Skeletal muscle satellite cell (primary cell): ENCODE measurements at regions not wholly inside any gene's neighbourhood (a gene's known extent, or its start where the extent isn't known, plus 50 kb on each side); places are given as distances from the start of the nearest gene placed in this dataset.

Experiments used
- H3K27me3 ChIP-seq: 2 replicates; pipeline ENCODE4 v1.7.0; 2013; ENCODE audit warnings: low read length; ENCODE audit not compliant: control insufficient read depth, insufficient read depth
- H3K36me3 ChIP-seq: 2 replicates; pipeline ENCODE4 v1.7.0; 2013; ENCODE audit warnings: mild to moderate bottlenecking, control low read depth, low read length; ENCODE audit not compliant: insufficient read depth
- H3K4me1 ChIP-seq: 2 replicates; pipeline ENCODE4 v1.7.0; 2013; ENCODE audit warnings: low read length; ENCODE audit not compliant: control insufficient read depth, insufficient read depth
- H3K4me2 ChIP-seq: 2 replicates; pipeline ENCODE4 v1.7.0; 2013; ENCODE audit warnings: mild to moderate bottlenecking, low read length
- H3K4me3 ChIP-seq: 2 replicates; pipeline ENCODE4 v1.7.0; 2013; ENCODE audit warnings: low read length
- H3K9ac ChIP-seq: 2 replicates; pipeline ENCODE4 v1.7.0; 2013; ENCODE audit warnings: mild to moderate bottlenecking, low read depth, low read length, moderate library complexity
- H3K9me3 ChIP-seq: replicated peaks from 2 replicates; pipeline ENCODE4 v1.7.0; 2013; ENCODE audit warnings: mild to moderate bottlenecking, control low read depth, low read length

DNA sequence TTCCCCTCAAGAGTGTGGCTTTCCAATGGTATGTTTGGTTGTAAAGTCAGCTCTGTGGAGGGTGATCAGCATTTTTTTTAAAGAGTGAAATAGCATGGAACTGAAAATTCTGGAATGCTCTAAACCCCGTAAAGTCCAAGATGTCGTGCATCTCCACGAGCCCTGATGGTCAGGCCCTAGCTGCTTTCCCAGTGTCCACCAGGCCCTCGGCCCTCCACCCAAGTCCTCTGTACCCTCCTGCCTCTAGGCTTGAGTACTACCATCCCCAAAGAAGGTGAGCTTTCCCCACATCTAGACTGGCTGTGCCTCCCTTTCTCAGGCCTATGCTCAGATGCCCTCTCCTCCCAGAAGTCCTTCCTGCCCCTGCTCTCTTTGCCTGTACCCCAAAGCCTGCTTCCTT is 280.3 kb downstream of the GADD45G start:
- no peaks in the 10 kb centered on the region for H3K9me3 ChIP-seq
- H3K36me3 ChIP-seq, result no peaks in the 10 kb centered on the region
- H3K4me2 ChIP-seq, result no peak overlapping the region
- H3K4me1 ChIP-seq, result no peaks in the 10 kb centered on the region
- H3K27me3 ChIP-seq, result no peaks in the 10 kb centered on the region
- no peak overlapping the region for H3K4me3 ChIP-seq
- H3K9ac ChIP-seq, result no peak overlapping the region

DNA sequence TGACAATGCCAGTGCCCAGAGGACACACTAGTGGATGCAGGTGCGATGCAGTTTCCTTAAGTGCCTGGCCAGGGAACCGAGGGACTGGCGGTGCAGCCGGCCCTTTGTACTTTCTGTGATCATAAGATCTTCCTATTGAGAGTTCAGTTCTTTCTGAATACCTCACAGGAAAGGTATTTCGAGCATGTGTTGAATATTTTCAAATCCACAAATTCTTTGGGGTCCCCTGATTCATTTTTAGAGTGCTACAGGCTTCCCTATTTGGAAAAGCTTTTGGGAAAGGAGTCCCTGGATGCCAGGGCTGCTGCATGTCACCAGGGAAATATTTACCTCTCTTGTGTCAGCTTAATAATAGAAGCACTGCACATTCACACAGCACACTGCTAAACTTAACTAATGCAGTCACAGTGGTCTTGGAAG is 281.5 kb downstream of the GADD45G start:
- Histone ChIP-seq H3K27me3 (no peaks in the 10 kb centered on the region), H3K4me2 (no peak overlapping the region), H3K9ac (no peak overlapping the region), H3K9me3 (no peaks in the 10 kb centered on the region), H3K36me3 (no peaks in the 10 kb centered on the region), H3K4me1 (no peaks in the 10 kb centered on the region), H3K4me3 (no peak overlapping the region)

DNA sequence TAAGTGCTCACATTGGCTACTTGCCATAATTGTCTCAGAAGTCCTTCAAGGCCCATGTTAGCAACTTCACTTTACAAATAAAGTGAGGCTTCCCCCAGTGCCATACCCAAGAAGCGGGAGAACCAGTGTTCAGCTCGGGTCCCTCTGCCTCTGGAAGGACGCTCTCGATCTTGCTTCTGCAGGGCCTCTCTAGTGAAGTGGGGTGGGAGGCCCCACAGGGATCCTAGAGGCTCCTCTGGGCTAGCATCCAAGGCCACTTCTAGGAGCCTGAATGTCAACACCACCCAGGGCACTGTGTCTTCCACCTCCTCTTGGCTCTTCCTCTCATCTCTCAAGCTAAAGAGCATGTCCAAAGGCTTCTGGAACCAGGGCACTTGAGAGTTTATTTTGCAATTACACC is 282.5 kb downstream of the GADD45G start:
- Histone ChIP-seq H3K9ac (no peak overlapping the region), H3K9me3 (no peaks in the 10 kb centered on the region), H3K27me3 (no peaks in the 10 kb centered on the region), H3K4me3 (no peak overlapping the region), H3K4me2 (no peak overlapping the region), H3K36me3 (no peaks in the 10 kb centered on the region), H3K4me1 (no peaks in the 10 kb centered on the region)

DNA sequence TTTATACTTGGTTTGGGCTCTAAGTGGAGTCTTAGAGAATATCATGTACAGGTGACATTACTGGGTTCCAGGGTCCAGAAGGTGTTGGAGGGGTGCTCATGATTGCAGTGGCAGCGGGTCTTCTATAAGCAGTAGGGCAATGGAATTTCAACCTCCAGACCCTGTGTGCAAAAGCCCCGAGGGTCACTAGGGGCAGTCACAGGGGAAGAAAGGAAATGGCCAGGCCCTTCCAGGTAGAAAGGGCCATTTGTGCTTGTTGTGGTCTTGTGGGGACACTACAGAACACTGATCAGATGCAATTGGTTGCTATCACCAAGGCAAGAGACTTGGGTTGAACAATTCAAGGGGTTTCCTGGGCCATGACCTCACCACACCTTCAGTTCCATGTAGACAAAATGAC is 283.4 kb downstream of the GADD45G start:
- Histone ChIP-seq H3K27me3 (no peaks in the 10 kb centered on the region), H3K4me1 (no peaks in the 10 kb centered on the region), H3K4me2 (no peak overlapping the region), H3K36me3 (no peaks in the 10 kb centered on the region), H3K4me3 (no peak overlapping the region), H3K9ac (no peak overlapping the region), H3K9me3 (no peaks in the 10 kb centered on the region)

DNA sequence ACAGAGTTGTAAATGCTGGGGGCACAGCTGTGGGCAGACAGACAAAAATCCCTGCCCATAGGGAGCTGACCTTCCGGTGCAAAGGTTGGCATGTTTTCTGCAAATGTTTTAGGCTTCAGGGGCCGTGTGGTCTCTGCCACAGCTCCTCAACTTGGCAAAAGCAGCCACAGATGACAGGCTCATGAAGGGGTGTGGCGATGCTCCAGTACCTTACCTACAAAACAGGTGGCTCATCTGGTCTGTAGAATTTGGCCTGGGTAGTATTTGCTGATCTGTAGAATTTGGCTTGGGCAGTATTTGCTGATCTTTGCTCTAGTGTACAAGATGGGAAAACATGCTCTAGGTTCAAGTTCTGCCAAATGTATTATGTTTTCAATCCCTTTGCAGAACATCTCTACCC is 283.9 kb downstream of the GADD45G start:
- no peaks in the 10 kb centered on the region for H3K4me1 ChIP-seq
- no peak overlapping the region for H3K9ac ChIP-seq
- H3K9me3 ChIP-seq, result no peaks in the 10 kb centered on the region
- H3K27me3 ChIP-seq, result no peaks in the 10 kb centered on the region
- no peak overlapping the region for H3K4me3 ChIP-seq
- no peak overlapping the region for H3K4me2 ChIP-seq
- H3K36me3 ChIP-seq, result no peaks in the 10 kb centered on the region

DNA sequence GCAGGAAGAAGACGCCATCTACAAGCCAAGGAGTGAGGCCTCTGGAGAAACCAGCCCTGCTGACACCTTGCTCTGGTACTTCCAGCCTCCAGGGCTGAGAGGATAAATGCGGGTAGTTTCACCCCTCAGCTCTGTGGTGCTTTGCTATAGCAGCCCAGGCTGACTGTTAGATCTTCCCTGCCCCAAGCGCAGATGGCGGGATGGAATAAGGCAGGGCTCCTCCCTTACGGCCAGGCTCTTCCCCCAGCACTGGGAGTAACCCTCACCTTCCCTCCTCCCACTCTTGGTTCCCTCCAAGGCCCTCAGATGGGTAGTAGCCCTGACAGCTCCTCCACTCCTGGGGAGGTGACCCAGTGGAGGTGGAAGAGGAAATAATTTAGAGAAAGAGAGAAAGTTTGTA is 285.1 kb downstream of the GADD45G start:
- Histone ChIP-seq H3K36me3 (no peaks in the 10 kb centered on the region), H3K4me3 (no peak overlapping the region), H3K27me3 (no peaks in the 10 kb centered on the region), H3K4me1 (no peaks in the 10 kb centered on the region), H3K9me3 (no peaks in the 10 kb centered on the region), H3K4me2 (no peak overlapping the region), H3K9ac (no peak overlapping the region)

DNA sequence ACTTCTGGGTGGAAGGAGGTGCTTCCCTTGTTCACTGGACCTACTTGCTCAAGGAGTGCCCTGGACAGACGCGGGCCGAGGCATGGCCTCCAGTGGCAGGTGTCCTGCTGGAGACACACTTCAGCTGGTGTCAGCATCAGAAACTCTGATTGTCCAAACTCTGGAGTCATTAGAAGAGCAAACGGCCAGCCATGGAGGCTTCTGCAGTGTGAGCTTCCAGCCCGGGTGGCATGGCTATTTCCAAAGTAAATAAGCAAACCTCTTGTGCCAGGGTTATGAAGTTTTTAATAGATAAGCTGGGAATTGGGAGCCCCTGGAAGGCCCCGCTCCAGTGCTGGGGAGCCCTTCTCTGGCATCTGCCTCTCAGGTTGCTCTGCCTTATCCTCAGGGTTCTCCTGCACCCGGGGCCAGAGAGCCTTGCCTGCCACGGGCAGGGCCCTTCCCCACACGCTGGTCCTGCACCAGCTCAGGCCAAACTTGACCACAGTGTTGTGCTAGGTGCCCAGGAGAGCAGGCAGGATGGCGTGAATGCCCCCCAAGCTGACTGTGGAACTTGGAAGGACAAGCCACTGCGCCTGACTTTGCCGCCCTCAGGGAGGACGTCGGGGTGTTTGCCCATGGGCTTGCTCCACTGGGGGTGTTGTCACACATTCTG is 285.6 kb downstream of the GADD45G start:
- no peaks in the 10 kb centered on the region for H3K9me3 ChIP-seq
- no peaks in the 10 kb centered on the region for H3K36me3 ChIP-seq
- no peaks in the 10 kb centered on the region for H3K27me3 ChIP-seq
- H3K4me1 ChIP-seq, result no peaks in the 10 kb centered on the region
- no peak overlapping the region for H3K4me2 ChIP-seq
- H3K4me3 ChIP-seq, result no peak overlapping the region
- H3K9ac ChIP-seq, result no peak overlapping the region

DNA sequence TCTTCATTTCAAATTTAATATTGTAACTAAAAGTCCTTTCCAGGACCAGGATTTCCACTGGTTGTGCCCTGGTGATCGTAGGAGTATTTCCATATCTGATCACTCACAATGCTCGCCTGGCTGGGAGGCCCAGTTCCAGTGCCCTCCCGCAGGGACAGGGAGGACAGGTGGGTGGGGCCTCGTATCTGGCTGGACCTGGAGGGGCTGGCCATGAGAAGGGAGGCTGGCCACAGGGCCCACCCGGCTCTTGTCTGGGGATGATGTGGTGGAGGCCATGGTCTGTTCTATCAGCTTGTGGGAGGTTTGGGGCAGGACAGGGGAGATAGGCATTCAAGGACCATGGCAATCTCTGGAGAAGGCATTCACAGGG is 286.4 kb downstream of the GADD45G start:
- Histone ChIP-seq H3K4me1 (no peaks in the 10 kb centered on the region), H3K9ac (no peak overlapping the region), H3K27me3 (no peaks in the 10 kb centered on the region), H3K4me2 (no peak overlapping the region), H3K36me3 (no peaks in the 10 kb centered on the region), H3K9me3 (no peaks in the 10 kb centered on the region), H3K4me3 (no peak overlapping the region)

DNA sequence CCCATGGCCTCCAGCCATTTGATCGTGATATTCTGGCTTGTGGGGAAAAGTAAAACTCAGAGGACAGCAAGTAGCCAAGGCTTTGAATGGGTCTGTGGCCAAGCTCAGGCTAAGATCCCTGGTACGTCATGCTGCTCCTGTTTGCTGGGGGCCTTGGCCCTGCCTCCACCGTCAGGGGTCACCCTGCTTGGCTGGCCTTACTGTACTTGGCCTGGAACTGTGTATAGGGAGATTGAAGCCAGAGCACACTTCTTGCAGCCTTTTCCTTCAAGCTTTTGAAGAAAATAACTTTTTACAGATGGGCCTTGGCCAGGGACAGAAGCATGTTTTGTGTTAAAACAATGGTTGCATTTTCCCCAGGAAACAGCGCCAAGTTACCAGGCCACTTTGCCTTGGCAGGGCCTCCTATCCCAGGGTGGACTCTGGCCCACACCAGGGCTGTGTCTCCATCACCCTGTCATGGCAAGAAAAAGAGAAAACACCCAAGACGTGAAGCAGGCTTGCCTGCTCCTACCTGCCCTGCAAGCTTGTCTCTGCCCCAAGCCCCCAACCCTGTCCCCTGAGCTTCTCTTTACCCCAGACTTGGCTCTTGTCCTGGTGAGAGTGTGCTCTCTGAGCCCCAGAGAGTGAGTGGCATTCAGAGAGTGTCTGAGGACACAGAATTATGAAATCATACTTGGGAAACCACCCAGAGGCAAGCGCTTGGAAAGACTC is 286.9 kb downstream of the GADD45G start:
- Histone ChIP-seq H3K9me3 (no peaks in the 10 kb centered on the region), H3K9ac (no peak overlapping the region), H3K36me3 (no peaks in the 10 kb centered on the region), H3K4me3 (no peak overlapping the region), H3K27me3 (no peaks in the 10 kb centered on the region), H3K4me2 (no peak overlapping the region), H3K4me1 (no peaks in the 10 kb centered on the region)

DNA sequence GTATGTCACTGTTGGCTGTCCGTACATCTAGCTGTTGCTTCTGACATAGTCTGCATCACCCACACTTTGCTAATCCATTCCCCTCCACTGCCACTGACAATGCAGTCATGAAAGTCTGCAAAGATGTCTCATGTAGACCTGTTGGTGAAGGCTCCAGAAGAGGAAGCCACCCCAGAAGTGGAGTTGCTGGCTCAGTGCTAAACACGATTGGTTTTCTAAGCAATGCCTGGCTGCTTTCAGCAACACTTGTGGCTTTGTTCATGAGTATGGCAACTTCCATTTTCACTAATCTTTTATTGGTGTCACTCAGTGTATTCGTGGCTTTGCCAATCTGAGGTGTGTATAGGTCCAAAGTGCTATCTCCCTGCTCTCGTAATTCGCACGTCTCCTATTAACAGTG is 288.1 kb downstream of the GADD45G start:
- Histone ChIP-seq H3K9me3 (no peaks in the 10 kb centered on the region), H3K4me2 (no peak overlapping the region), H3K36me3 (no peaks in the 10 kb centered on the region), H3K9ac (no peak overlapping the region), H3K4me1 (no peaks in the 10 kb centered on the region), H3K4me3 (no peak overlapping the region), H3K27me3 (no peaks in the 10 kb centered on the region)

DNA sequence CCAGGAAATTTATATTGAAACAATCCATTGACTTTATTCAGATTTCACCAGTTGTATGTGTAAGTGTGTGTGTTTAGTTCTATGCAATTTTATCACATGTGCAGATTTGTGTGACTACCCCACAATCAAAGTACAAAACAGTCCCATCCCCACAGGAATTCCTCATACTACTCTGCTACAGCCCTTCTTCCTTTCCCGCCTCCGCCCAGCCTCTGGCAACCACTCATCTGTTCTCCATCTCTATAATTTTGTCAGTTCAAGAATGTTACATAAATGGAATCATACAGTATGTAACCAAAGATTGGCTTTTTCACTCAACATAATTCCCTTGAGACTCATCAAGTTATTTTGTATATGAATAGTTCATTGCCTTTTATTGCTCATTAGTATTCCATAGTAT is 289.1 kb downstream of the GADD45G start:
- H3K27me3 ChIP-seq, result no peaks in the 10 kb centered on the region
- no peak overlapping the region for H3K9ac ChIP-seq
- no peaks in the 10 kb centered on the region for H3K9me3 ChIP-seq
- no peak overlapping the region for H3K4me3 ChIP-seq
- no peak overlapping the region for H3K4me2 ChIP-seq
- H3K4me1 ChIP-seq, result no peaks in the 10 kb centered on the region
- H3K36me3 ChIP-seq, result no peaks in the 10 kb centered on the region

DNA sequence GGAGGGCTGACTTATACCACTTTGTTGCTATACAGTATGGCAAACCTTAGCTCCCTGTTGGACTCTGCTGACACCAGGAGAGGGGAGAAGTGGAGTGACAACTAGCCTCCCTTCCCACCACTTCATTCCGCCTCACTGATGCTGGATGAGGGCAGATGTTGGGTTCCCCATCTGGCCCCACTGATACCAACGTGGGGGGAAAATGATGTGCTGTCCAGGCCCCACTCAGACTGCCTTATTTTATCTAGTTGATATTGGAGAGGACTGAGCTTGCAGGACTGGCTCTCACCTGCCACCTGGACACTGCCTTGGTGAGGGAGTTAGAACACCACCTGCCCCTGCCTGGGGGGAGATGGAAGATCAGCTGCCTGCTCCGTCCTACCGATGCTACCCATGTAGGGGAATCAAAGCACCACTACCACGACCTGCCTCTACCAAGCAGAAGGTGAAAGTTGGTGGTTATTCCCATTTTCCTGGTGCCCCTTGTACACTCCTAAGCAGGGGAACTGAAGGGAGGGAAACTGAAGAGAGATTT is 292.1 kb downstream of the GADD45G start:
- Histone ChIP-seq H3K9me3 (no peaks in the 10 kb centered on the region), H3K4me3 (no peak overlapping the region), H3K4me2 (no peak overlapping the region), H3K27me3 (no peaks in the 10 kb centered on the region), H3K36me3 (no peaks in the 10 kb centered on the region), H3K9ac (no peak overlapping the region), H3K4me1 (peaks cover 4% of the 10 kb centered on the region)
